ENCODE measurements at regions not wholly inside any gene's neighbourhood (a gene's known extent, or its start where the extent isn't known, plus 50 kb on each side); places are given as distances from the start of the nearest gene placed in this dataset.
"Not testable (repeated sequence)": the region's sequence is repeated elsewhere in the genome, so short reads cannot be mapped to it uniquely, and the experiment has no call there.

DNA sequence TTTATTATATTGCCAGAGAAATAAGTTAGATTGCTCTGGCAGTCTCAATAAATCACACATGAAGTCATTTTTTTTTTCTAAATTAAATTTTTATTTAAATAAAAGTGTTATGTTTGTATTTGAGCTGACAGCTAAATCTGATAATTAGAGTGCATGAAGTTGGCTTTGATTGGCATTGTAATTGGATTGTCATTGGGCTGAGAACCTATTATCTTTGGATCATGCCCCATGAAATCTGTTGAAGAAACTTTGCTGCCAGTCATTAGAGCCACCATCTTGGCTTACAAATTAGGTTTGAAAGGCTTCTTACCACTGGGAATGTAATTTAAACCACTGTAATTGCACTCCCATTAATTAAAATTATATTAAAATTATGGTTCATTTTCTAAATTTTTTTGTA is 507.9 kb upstream of the FANCL start:
- H3K9me3 ChIP-seq (ENCODE audit: low read length), result peaks cover 7% of the 10 kb centered on the region
- H3K9ac ChIP-seq (ENCODE audit: low read length), result no peak overlapping the region
- no peaks in the 10 kb centered on the region for H3K9me2 ChIP-seq (ENCODE audit: insufficient read depth, low read length)
- H3K27ac ChIP-seq (ENCODE audit: low read length), result no peak overlapping the region
- no peaks in the 10 kb centered on the region for H3K79me2 ChIP-seq (replicated peaks; ENCODE audit: insufficient read depth, low read length)
- H2AFZ ChIP-seq (ENCODE audit: low read depth, low read length), result no peak overlapping the region
- no peak overlapping the region for H3K4me2 ChIP-seq (ENCODE audit: low read length)
- no peaks in the 10 kb centered on the region for H3K36me3 ChIP-seq (ENCODE audit: insufficient read depth, low read length)
- no peaks in the 10 kb centered on the region for H3F3A ChIP-seq (ENCODE audit: insufficient read depth, low read length, poor library complexity, severe bottlenecking)
- peak; percentile 15 for TF ChIP-seq POLR2AphosphoS5 (IDR thresholded peaks at IDR 0.05)
- TF ChIP-seq, protein P1, sequence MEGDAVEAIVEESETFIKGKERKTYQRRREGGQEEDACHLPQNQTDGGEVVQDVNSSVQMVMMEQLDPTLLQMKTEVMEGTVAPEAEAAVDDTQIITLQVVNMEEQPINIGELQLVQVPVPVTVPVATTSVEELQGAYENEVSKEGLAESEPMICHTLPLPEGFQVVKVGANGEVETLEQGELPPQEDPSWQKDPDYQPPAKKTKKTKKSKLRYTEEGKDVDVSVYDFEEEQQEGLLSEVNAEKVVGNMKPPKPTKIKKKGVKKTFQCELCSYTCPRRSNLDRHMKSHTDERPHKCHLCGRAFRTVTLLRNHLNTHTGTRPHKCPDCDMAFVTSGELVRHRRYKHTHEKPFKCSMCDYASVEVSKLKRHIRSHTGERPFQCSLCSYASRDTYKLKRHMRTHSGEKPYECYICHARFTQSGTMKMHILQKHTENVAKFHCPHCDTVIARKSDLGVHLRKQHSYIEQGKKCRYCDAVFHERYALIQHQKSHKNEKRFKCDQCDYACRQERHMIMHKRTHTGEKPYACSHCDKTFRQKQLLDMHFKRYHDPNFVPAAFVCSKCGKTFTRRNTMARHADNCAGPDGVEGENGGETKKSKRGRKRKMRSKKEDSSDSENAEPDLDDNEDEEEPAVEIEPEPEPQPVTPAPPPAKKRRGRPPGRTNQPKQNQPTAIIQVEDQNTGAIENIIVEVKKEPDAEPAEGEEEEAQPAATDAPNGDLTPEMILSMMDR (IDR thresholded peaks at IDR 0.05; ENCODE audit: poor library complexity, severe bottlenecking), result no peak
- H3K4me3 ChIP-seq (ENCODE audit: low read length), result no peak overlapping the region
- H4K20me1 ChIP-seq (ENCODE audit: insufficient read depth), result no peaks in the 10 kb centered on the region
- no peaks in the 10 kb centered on the region for H3K27me3 ChIP-seq (ENCODE audit: insufficient read depth, low read depth, low read length)

DNA sequence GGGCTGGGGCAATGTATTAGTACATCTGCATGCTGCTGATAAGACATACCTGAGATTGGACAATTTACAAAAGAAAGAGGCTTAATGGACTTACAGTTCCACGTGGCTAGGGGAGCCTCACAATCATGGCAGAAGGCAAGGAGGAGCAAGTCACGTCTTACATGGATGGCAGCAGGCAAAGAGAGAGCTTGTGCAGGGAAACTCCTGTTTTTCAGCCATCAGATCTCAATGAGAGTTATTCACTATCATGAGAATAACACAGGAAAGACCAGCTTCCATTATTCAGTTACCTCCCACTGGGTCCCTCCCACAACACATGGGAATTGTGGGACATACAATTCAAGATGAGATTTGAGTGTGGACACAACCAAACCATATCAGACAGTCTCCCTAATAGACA is 504.2 kb upstream of the FANCL start:
- not testable (repeated sequence) for H3K9me3 ChIP-seq (ENCODE audit: low read length); H3K36me3 ChIP-seq (ENCODE audit: insufficient read depth, low read length); H3K9me2 ChIP-seq (ENCODE audit: insufficient read depth, low read length); H3K27me3 ChIP-seq (ENCODE audit: insufficient read depth, low read depth, low read length); H3K4me2 ChIP-seq (ENCODE audit: low read length); H3K79me2 ChIP-seq (replicated peaks; ENCODE audit: insufficient read depth, low read length); H3K27ac ChIP-seq (ENCODE audit: low read length); H3F3A ChIP-seq (ENCODE audit: insufficient read depth, low read length, poor library complexity, severe bottlenecking); H3K9ac ChIP-seq (ENCODE audit: low read length); H4K20me1 ChIP-seq (ENCODE audit: insufficient read depth); H3K4me3 ChIP-seq (ENCODE audit: low read length); H2AFZ ChIP-seq (ENCODE audit: low read depth, low read length)

- no peaks in the 10 kb centered on the region for H3K9me3 ChIP-seq (ENCODE audit: low read length)
- no peaks in the 10 kb centered on the region for H3K27me3 ChIP-seq (ENCODE audit: insufficient read depth, low read depth, low read length)
- no peak overlapping the region for H2AFZ ChIP-seq (ENCODE audit: low read depth, low read length)
- H3K9me2 ChIP-seq (ENCODE audit: insufficient read depth, low read length), result no peaks in the 10 kb centered on the region
- TF ChIP-seq POLR2AphosphoS5 (IDR thresholded peaks at IDR 0.05) (no peak), REST (IDR thresholded peaks at IDR 0.05; ENCODE audit: borderline replicate concordance) (no peak), TAF1 (IDR thresholded peaks at IDR 0.05; ENCODE audit: low read depth) (no peak), EP300 (conservative IDR thresholded peaks at IDR 0.05; ENCODE audit: poor library complexity, severe bottlenecking) (no peak), MXI1 (conservative IDR thresholded peaks at IDR 0.05; ENCODE audit: poor library complexity, severe bottlenecking) (no peak), SMC3 (conservative IDR thresholded peaks at IDR 0.05; ENCODE audit: poor library complexity) (no peak), RAD21 (conservative IDR thresholded peaks at IDR 0.05) (no peak), EZH2 (IDR thresholded peaks at IDR 0.05; ENCODE audit: borderline replicate concordance, insufficient read depth, low read length, poor library complexity, severe bottlenecking) (no peak)
- TF ChIP-seq, protein P1 (IDR thresholded peaks at IDR 0.05; ENCODE audit: poor library complexity, severe bottlenecking), result no peak
- H3K9ac ChIP-seq (ENCODE audit: low read length), result no peak overlapping the region
- no peaks in the 10 kb centered on the region for H3K79me2 ChIP-seq (replicated peaks; ENCODE audit: insufficient read depth, low read length)
- no peaks in the 10 kb centered on the region for H4K20me1 ChIP-seq (ENCODE audit: insufficient read depth)
- H3K4me3 ChIP-seq (ENCODE audit: low read length), result no peak overlapping the region
- no peaks in the 10 kb centered on the region for H3F3A ChIP-seq (ENCODE audit: insufficient read depth, low read length, poor library complexity, severe bottlenecking)
- no peak overlapping the region for H3K27ac ChIP-seq (ENCODE audit: low read length)
- no peaks in the 10 kb centered on the region for H3K36me3 ChIP-seq (ENCODE audit: insufficient read depth, low read length)
- H3K4me2 ChIP-seq (ENCODE audit: low read length), result no peak overlapping the region
Observed at GRCh38 chr2:58740426-58740825, 499.3 kb upstream of the FANCL start.
